T-cell (primary cell): ENCODE measurements at regions not wholly inside any gene's neighbourhood (a gene's known extent, or its start where the extent isn't known, plus 50 kb on each side); places are given as distances from the start of the nearest gene placed in this dataset.

Source experiments
- ATAC-seq, 4 experiments: fragments of 200-7000 bp in 3 of 4; fragments of 150-1000 bp in 1 of 4; cut with Tn5 transposase; replicated peaks in 1 of 4; 1 replicate in 3 of 4; 2 replicates in 1 of 4; pipeline ENCODE4 v1.10.0; 2021; ENCODE audit warnings: moderate library complexity in 3 of 4, mild to moderate bottlenecking in 2 of 4, moderate number of reproducible peaks in 1 of 4
- CTCF ChIA-PET, 2 donors: fragments of 300-600 bp; sonication (Branson Sonifier 250); formaldehyde crosslinking; loops; one replicate each; lab custom pipeline; 2022; ENCODE audit warnings: antibody characterized with exemption in 2 of 2; lab: Charles Lee
- POLR2A ChIA-PET, 2 donors: fragments of 300-600 bp; sonication (Branson Sonifier 250); formaldehyde crosslinking; loops; one replicate each; lab custom pipeline; 2022; ENCODE audit warnings: antibody characterized with exemption in 2 of 2; lab: Charles Lee
- DNase-seq, 35 experiments: peaks; one replicate each; pipeline versions ENCODE4 v3.0.0 to v3.0.0-alpha.2; 2013 to 2023
- H3K27ac ChIP-seq: one replicate; pipeline ENCODE4 v1.5.1; 2013; ENCODE audit warnings: low read length
- H3K27me3 ChIP-seq, 2 experiments: replicated peaks in 1 of 2; 1 replicate in 1 of 2; 2 replicates in 1 of 2; pipeline versions ENCODE4 v1.6.1 to v1.7.0; 2013; ENCODE audit warnings: low read length in 1 of 2, mixed read lengths in 1 of 2; ENCODE audit not compliant: control insufficient read depth in 2 of 2, insufficient read depth in 2 of 2; ENCODE audit errors: extremely low read depth in 1 of 2
- H3K36me3 ChIP-seq, 2 donors: 1 replicate in 1 of 2; 2 replicates in 1 of 2; pipeline versions ENCODE4 v1.6.1 to v1.7.0; 2013; ENCODE audit warnings: low read length in 1 of 2; ENCODE audit not compliant: control insufficient read depth in 2 of 2, insufficient read depth in 1 of 2; ENCODE audit errors: extremely low read depth in 1 of 2
- H3K4me1 ChIP-seq, 2 experiments: 1 replicate in 1 of 2; 2 replicates in 1 of 2; pipeline versions ENCODE4 v1.6.1 to v1.7.0; 2013; ENCODE audit warnings: low read length in 2 of 2, mixed read lengths in 1 of 2; ENCODE audit not compliant: insufficient read depth in 2 of 2, control insufficient read depth in 1 of 2; ENCODE audit errors: extremely low read depth in 1 of 2
- H3K4me3 ChIP-seq, 2 donors: 1 replicate in 1 of 2; 2 replicates in 1 of 2; pipeline versions ENCODE4 v1.5.1 to v1.7.0; 2013; ENCODE audit warnings: mild to moderate bottlenecking in 2 of 2, low read length in 1 of 2, moderate library complexity in 1 of 2; ENCODE audit not compliant: control insufficient read depth in 1 of 2; ENCODE audit errors: extremely low read depth in 1 of 2
- H3K9me3 ChIP-seq: 2 replicates; pipeline ENCODE4 v1.7.0; 2013
- H3K27ac Mint-ChIP-seq, 2 donors: one replicate each; pipeline ENCODE4 v1.8.0; 2020 to 2021; ENCODE audit warnings: mild to moderate bottlenecking in 2 of 2, mixed read lengths in 2 of 2
- H3K27me3 Mint-ChIP-seq, 2 donors: one replicate each; pipeline ENCODE4 v1.8.0; 2021 to 2022; ENCODE audit warnings: mixed read lengths in 2 of 2
- H3K36me3 Mint-ChIP-seq: one replicate; pipeline ENCODE4 v1.8.0; 2021; ENCODE audit warnings: mixed read lengths
- H3K4me1 Mint-ChIP-seq, 3 donors: one replicate each; pipeline ENCODE4 v1.8.0; 2020 to 2022; ENCODE audit warnings: mixed read lengths in 3 of 3, mild to moderate bottlenecking in 1 of 3
- H3K4me3 Mint-ChIP-seq, 3 donors: one replicate each; pipeline ENCODE4 v1.8.0; 2020 to 2022; ENCODE audit warnings: mild to moderate bottlenecking in 3 of 3, mixed read lengths in 3 of 3, moderate library complexity in 3 of 3
- H3K9me3 Mint-ChIP-seq, 3 donors: one replicate each; pipeline ENCODE4 v1.8.0; 2020 to 2022; ENCODE audit warnings: mixed read lengths in 3 of 3
- WGBS: methylation state at CpG from one replicate; pipeline ENCODE4 v1.1.5; 2013; ENCODE audit warnings: missing lambda C conversion rate; ENCODE audit not compliant: insufficient coverage; 5-methylcytosine and 5-hydroxymethylcytosine counted together

GRCh38 chr5:20446121-20446520 is 458.1 kb upstream of the CDH18 start:
- Mint-ChIP-seq H3K27me3 (no peaks in the 10 kb centered on the region), H3K4me3 (no peak overlapping the region), H3K36me3 (no peaks in the 10 kb centered on the region), H3K9me3 (peaks cover 4 to 22% (median 14%) of the 10 kb centered on the region in 3 donors), H3K27ac (no peak overlapping the region), H3K4me1 (no peaks in the 10 kb centered on the region)
- no peaks in the 10 kb centered on the region for H3K36me3 ChIP-seq
- H3K9me3 ChIP-seq: no peaks in the 10 kb centered on the region
- no peak overlapping the region for H3K4me3 ChIP-seq
- no peaks in the 10 kb centered on the region for H3K27me3 ChIP-seq
- H3K27ac ChIP-seq: no peak overlapping the region
- ChIA-PET CTCF (no interaction called here), POLR2A (no interaction called here)
- WGBS: no CpG with 5 or more reads among the region's 3 CpGs
- no peaks in the 10 kb centered on the region for H3K4me1 ChIP-seq
- DNase-seq: no peak
- ATAC-seq: no peak

GRCh38 chr5:20445326-20445860 is 457.4 kb upstream of the CDH18 start:
- no peaks in the 10 kb centered on the region for H3K27me3 ChIP-seq
- DNase-seq: no peak
- POLR2A ChIA-PET: no interaction called here
- Mint-ChIP-seq H3K9me3 (peaks cover 6 to 22% (median 14%) of the 10 kb centered on the region in 3 donors), H3K27me3 (no peaks in the 10 kb centered on the region), H3K4me3 (no peak overlapping the region), H3K27ac (no peak overlapping the region), H3K4me1 (no peaks in the 10 kb centered on the region), H3K36me3 (no peaks in the 10 kb centered on the region)
- H3K9me3 ChIP-seq: no peaks in the 10 kb centered on the region
- H3K36me3 ChIP-seq: no peaks in the 10 kb centered on the region
- 82% methylated on average over 1 of the region's 1 CpG for WGBS
- H3K27ac ChIP-seq: no peak overlapping the region
- no peak for ATAC-seq
- no peak overlapping the region for H3K4me3 ChIP-seq
- CTCF ChIA-PET: no interaction called here
- H3K4me1 ChIP-seq: no peaks in the 10 kb centered on the region

- ATAC-seq: no peak
- no peaks in the 10 kb centered on the region for H3K4me1 ChIP-seq
- Mint-ChIP-seq H3K9me3 (peaks cover 8 to 13% (median 8%) of the 10 kb centered on the region in 3 donors), H3K4me1 (no peaks in the 10 kb centered on the region), H3K27me3 (no peaks in the 10 kb centered on the region), H3K4me3 (no peak overlapping the region), H3K36me3 (no peaks in the 10 kb centered on the region), H3K27ac (no peak overlapping the region)
- H3K27me3 ChIP-seq: no peaks in the 10 kb centered on the region
- H3K4me3 ChIP-seq: no peak overlapping the region
- no peaks in the 10 kb centered on the region for H3K9me3 ChIP-seq
- no peak overlapping the region for H3K27ac ChIP-seq
- H3K36me3 ChIP-seq: no peaks in the 10 kb centered on the region
- no CpG with 5 or more reads among the region's 3 CpGs for WGBS
- ChIA-PET POLR2A (no interaction called here), CTCF (interaction anchor here in 1 of 2 donors (0.6 kb wide), 1 partner anchor 12 kb away, joined by 4 read pairs; no protein-coding TSS in a partner anchor)
- no peak for DNase-seq
Observed at GRCh38 chr5:20434786-20435185, 446.8 kb upstream of the CDH18 start.

GRCh38 chr5:20420991-20421595 is 433.1 kb upstream of the CDH18 start:
- H3K27me3 Mint-ChIP-seq: no peaks in the 10 kb centered on the region
- POLR2A ChIA-PET: no interaction called here
- Histone ChIP-seq H3K27me3 (no peaks in the 10 kb centered on the region), H3K4me1 (no peaks in the 10 kb centered on the region), H3K36me3 (no peaks in the 10 kb centered on the region), H3K4me3 (no peak overlapping the region), H3K9me3 (no peaks in the 10 kb centered on the region), H3K27ac (no peak overlapping the region)
- CTCF ChIA-PET: no interaction called here
- ATAC-seq: no peak
- no peak overlapping the region for H3K27ac Mint-ChIP-seq
- H3K4me1 Mint-ChIP-seq: no peaks in the 10 kb centered on the region
- H3K4me3 Mint-ChIP-seq: no peak overlapping the region
- H3K9me3 Mint-ChIP-seq: peaks cover 8 to 18% (median 13%) of the 10 kb centered on the region in 3 donors
- no peak for DNase-seq
- no peaks in the 10 kb centered on the region for H3K36me3 Mint-ChIP-seq
- no CpG with 5 or more reads among the region's 4 CpGs for WGBS
